ENCODE measurements at regions not wholly inside any gene's neighbourhood (a gene's known extent, or its start where the extent isn't known, plus 50 kb on each side); places are given as distances from the start of the nearest gene placed in this dataset.
A peak's percentile ranks its signal among the peaks of the same experiment; 100 is the strongest.

DNA sequence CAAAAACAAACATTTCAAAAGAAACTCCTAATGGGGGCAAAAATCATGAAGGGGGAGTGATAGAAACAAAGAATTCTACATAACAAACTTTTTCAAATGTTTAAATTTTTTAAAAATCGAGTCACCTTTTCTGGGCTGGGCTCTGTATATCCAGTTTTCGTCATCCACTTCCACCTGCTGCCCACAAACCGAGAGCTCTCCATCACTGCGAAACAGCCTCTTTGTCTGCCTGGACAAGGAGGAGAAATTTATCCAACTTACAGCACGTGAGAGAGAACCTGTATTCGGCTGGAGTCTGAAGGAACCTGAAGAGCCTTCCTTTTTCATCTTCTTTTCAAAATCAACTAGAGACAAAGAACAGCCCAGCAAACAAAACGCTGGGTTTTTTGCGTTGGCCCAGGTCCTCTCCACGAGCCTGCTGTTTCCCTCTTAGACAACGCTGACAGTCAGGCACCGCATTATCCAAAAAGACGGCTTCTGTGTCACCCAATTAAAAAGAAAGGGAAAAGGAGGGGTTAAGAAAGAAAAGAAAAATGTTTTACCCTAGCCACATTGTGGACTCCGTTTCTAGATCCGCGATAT, 72.4 kb upstream of the NHSL1 start:
- H3K27ac ChIP-seq (ENCODE audit: low read depth, low read length) = no peak overlapping the region
- H3K4ac ChIP-seq (ENCODE audit: low read depth, low read length) = peak overlapping the region; percentile 33
- DNase-seq = no peak
- H2BK12ac ChIP-seq (ENCODE audit: low read length) = no peak overlapping the region
- H2BK120ac ChIP-seq (ENCODE audit: insufficient read depth, low read length, poor library complexity) = no peak overlapping the region
- no peak overlapping the region for H3K14ac ChIP-seq (ENCODE audit: low read length)
- H2AK5ac ChIP-seq (ENCODE audit: low read length) = no peak overlapping the region
- no CpG with 5 or more reads among the region's 15 CpGs for WGBS (ENCODE audit: extremely low coverage, insufficient coverage, insufficient read length)
- peaks cover 10 to 12% of the 10 kb centered on the region in 2 experiments for H3K4me1 ChIP-seq (ENCODE audit: control insufficient read depth in 1 of 2, insufficient read depth in 2 of 2, low read length in 2 of 2)
- no peaks in the 10 kb centered on the region for H3K27me3 ChIP-seq (ENCODE audit: insufficient read depth, low read length)
- no peak overlapping the region for H2BK5ac ChIP-seq (ENCODE audit: low read depth, low read length, poor library complexity)
- peaks cover 0 to 2% of the 10 kb centered on the region in 2 experiments for H3K36me3 ChIP-seq (ENCODE audit: control insufficient read depth in 1 of 2, insufficient read depth in 2 of 2, low read length in 2 of 2)
- no peak overlapping the region for H3K4me3 ChIP-seq (ENCODE audit: low read depth, low read length)
- H3K18ac ChIP-seq (ENCODE audit: low read length) = no peak overlapping the region
- H3K4me2 ChIP-seq (ENCODE audit: low read length) = peak overlapping the region; percentile 58
- no peak overlapping the region for H4K91ac ChIP-seq (ENCODE audit: low read depth, low read length)
- H3K79me2 ChIP-seq (ENCODE audit: control insufficient read depth, insufficient read depth, low read length, poor library complexity) = peaks cover 7% of the 10 kb centered on the region
- peak overlapping the region; percentile 51 for H4K8ac ChIP-seq (ENCODE audit: low read depth, low read length)
- no peak overlapping the region for H3K23ac ChIP-seq (ENCODE audit: low read length)
- no peak overlapping the region for H4K12ac ChIP-seq (ENCODE audit: low read depth, low read length)
- H2AFZ ChIP-seq (ENCODE audit: insufficient read depth, low read length, poor library complexity) = no peak overlapping the region
- H3K9me3 ChIP-seq (ENCODE audit: insufficient read depth, low read depth, low read length) = no peaks in the 10 kb centered on the region
- H3K9ac ChIP-seq (ENCODE audit: low read length) = no peak overlapping the region
- H3K79me1 ChIP-seq (ENCODE audit: low read length) = peaks cover 5% of the 10 kb centered on the region

DNA sequence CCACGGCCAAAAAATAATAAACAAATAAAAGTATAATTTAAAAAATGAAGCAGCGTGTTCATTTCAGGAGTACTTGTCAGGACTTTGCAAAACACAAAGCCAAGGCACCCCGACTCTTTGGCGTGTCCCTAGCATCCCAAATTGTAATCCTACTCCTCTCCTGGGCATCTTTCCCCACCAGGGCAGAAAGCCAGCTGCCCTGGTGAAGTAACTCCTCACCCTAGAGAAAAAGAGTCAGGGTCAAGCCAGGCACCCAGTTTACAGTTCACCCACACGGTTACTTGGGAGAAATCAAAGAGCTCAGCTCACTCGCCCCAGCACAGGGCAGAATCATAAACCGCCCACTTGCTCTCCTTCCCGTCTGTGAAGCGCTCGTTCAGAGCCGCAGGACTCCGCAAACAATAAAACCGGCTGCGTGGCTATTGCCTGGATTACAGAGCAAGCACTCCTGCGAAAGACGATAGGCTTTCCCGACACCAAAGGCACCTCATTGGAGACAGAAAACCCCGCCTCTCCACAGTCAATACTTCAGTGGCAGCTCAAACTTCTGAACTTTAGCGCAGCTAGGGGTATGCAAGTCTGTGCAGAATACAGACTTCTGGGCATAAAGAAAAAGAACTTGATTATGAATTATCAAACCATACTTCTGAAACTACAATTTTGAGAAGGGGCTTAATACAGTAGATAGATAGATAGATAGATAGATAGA, 73.0 kb upstream of the NHSL1 start:
- WGBS (ENCODE audit: extremely low coverage, insufficient coverage, insufficient read length) = no CpG with 5 or more reads among the region's 19 CpGs
- Histone ChIP-seq H3K14ac (ENCODE audit: low read length) (no peak overlapping the region), H4K91ac (ENCODE audit: low read depth, low read length) (peak overlapping the region; percentile 28), H2BK5ac (ENCODE audit: low read depth, low read length, poor library complexity) (peak overlapping the region; percentile 27), H2BK12ac (ENCODE audit: low read length) (no peak overlapping the region), H3K79me1 (ENCODE audit: low read length) (peaks cover 5% of the 10 kb centered on the region), H3K23ac (ENCODE audit: low read length) (no peak overlapping the region), H3K4me1 (ENCODE audit: control insufficient read depth in 1 of 2, insufficient read depth in 2 of 2, low read length in 2 of 2) (peaks cover 12 to 13% of the 10 kb centered on the region in 2 experiments), H3K4ac (ENCODE audit: low read depth, low read length) (peak overlapping the region; percentile 84), H3K9ac (ENCODE audit: low read length) (peak overlapping the region; percentile 55), H2BK120ac (ENCODE audit: insufficient read depth, low read length, poor library complexity) (peak overlapping the region; percentile 37), H2AK5ac (ENCODE audit: low read length) (no peak overlapping the region), H3K27me3 (ENCODE audit: insufficient read depth, low read length) (no peaks in the 10 kb centered on the region), H4K8ac (ENCODE audit: low read depth, low read length) (peak overlapping the region; percentile 75), H3K79me2 (ENCODE audit: control insufficient read depth, insufficient read depth, low read length, poor library complexity) (peaks cover 5% of the 10 kb centered on the region), H2AFZ (ENCODE audit: insufficient read depth, low read length, poor library complexity) (peak overlapping the region; percentile 57), H3K36me3 (ENCODE audit: control insufficient read depth in 1 of 2, insufficient read depth in 2 of 2, low read length in 2 of 2) (peaks cover 0 to 2% of the 10 kb centered on the region in 2 experiments), H3K4me3 (ENCODE audit: low read depth, low read length) (peak overlapping the region; percentile 25), H3K9me3 (ENCODE audit: insufficient read depth, low read depth, low read length) (no peaks in the 10 kb centered on the region), H3K4me2 (ENCODE audit: low read length) (peak overlapping the region; percentile 58), H3K27ac (ENCODE audit: low read depth, low read length) (no peak overlapping the region), H4K12ac (ENCODE audit: low read depth, low read length) (peak overlapping the region; percentile 61), H3K18ac (ENCODE audit: low read length) (peak overlapping the region; percentile 85)
- peak; percentile 42 to 62 for DNase-seq

DNA sequence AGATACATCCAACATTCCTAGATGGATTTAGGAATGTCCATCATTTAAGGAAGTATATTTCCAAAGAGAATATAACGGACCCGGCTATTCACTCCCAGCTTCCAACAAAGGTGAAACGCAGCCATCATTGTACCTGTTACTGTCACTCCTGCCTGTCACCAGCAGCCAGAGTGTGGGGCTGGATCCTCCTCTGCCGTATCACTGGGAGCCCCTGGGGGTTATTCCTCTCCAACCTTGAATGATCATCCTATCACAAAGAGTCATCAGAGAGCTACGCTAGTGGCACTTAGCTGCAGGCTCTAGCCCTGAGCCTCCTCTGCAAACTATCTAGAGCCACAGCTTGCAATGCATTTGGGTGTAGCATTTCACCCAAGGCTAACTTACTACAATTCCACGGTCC, 73.6 kb upstream of the NHSL1 start:
- WGBS (ENCODE audit: extremely low coverage, insufficient coverage, insufficient read length) = no CpG with 5 or more reads among the region's 6 CpGs

DNA sequence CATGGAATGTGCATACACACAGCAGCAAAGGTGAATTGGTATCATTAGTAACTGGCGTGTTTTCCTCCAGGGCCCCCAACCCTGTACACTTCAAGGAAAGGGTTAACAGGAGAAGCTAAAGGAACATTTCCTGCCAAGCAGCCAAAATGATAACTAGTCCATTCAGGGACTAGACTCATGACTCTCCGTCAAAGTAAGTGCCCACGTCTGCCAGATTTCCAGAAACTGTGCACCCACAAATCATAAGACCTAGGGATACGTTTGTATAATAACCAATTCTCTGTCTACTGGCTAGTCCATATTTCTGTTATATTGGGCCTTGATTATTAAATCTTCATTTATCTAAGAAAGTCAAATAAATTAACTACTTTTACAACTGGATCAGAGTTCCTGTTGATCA, 76.0 kb upstream of the NHSL1 start:
- Histone ChIP-seq H3K4me1 (ENCODE audit: control insufficient read depth in 1 of 2, insufficient read depth in 2 of 2, low read length in 2 of 2) (peaks cover 12 to 16% of the 10 kb centered on the region in 2 experiments), H2BK12ac (ENCODE audit: low read length) (no peak overlapping the region), H3K4ac (ENCODE audit: low read depth, low read length) (no peak overlapping the region), H3K27ac (ENCODE audit: low read depth, low read length) (no peak overlapping the region), H4K91ac (ENCODE audit: low read depth, low read length) (no peak overlapping the region), H2BK120ac (ENCODE audit: insufficient read depth, low read length, poor library complexity) (no peak overlapping the region), H3K36me3 (ENCODE audit: control insufficient read depth in 1 of 2, insufficient read depth in 2 of 2, low read length in 2 of 2) (peaks cover 0 to 2% of the 10 kb centered on the region in 2 experiments), H3K14ac (ENCODE audit: low read length) (no peak overlapping the region), H3K9me3 (ENCODE audit: insufficient read depth, low read depth, low read length) (no peaks in the 10 kb centered on the region), H2AK5ac (ENCODE audit: low read length) (no peak overlapping the region), H2AFZ (ENCODE audit: insufficient read depth, low read length, poor library complexity) (no peak overlapping the region), H3K4me2 (ENCODE audit: low read length) (no peak overlapping the region), H3K79me1 (ENCODE audit: low read length) (peaks cover 5% of the 10 kb centered on the region), H4K8ac (ENCODE audit: low read depth, low read length) (no peak overlapping the region), H3K4me3 (ENCODE audit: low read depth, low read length) (no peak overlapping the region), H3K79me2 (ENCODE audit: control insufficient read depth, insufficient read depth, low read length, poor library complexity) (peaks cover 5% of the 10 kb centered on the region), H3K18ac (ENCODE audit: low read length) (no peak overlapping the region), H3K23ac (ENCODE audit: low read length) (no peak overlapping the region), H4K12ac (ENCODE audit: low read depth, low read length) (no peak overlapping the region), H3K27me3 (ENCODE audit: insufficient read depth, low read length) (no peaks in the 10 kb centered on the region), H3K9ac (ENCODE audit: low read length) (no peak overlapping the region), H2BK5ac (ENCODE audit: low read depth, low read length, poor library complexity) (no peak overlapping the region)
- DNase-seq = no peak
- no CpG with 5 or more reads among the region's 4 CpGs for WGBS (ENCODE audit: extremely low coverage, insufficient coverage, insufficient read length)

More for the DNA sequence above, 73.6 kb upstream of the NHSL1 start:
- Histone ChIP-seq H3K79me2 (ENCODE audit: control insufficient read depth, insufficient read depth, low read length, poor library complexity) (peaks cover 5% of the 10 kb centered on the region), H3K9me3 (ENCODE audit: insufficient read depth, low read depth, low read length) (no peaks in the 10 kb centered on the region), H3K36me3 (ENCODE audit: control insufficient read depth in 1 of 2, insufficient read depth in 2 of 2, low read length in 2 of 2) (peaks cover 0 to 2% of the 10 kb centered on the region in 2 experiments), H3K9ac (ENCODE audit: low read length) (no peak overlapping the region), H4K12ac (ENCODE audit: low read depth, low read length) (no peak overlapping the region), H3K4me2 (ENCODE audit: low read length) (no peak overlapping the region), H3K23ac (ENCODE audit: low read length) (no peak overlapping the region), H3K27ac (ENCODE audit: low read depth, low read length) (no peak overlapping the region), H3K79me1 (ENCODE audit: low read length) (peaks cover 5% of the 10 kb centered on the region), H2BK120ac (ENCODE audit: insufficient read depth, low read length, poor library complexity) (no peak overlapping the region), H4K8ac (ENCODE audit: low read depth, low read length) (no peak overlapping the region), H3K27me3 (ENCODE audit: insufficient read depth, low read length) (no peaks in the 10 kb centered on the region), H2AFZ (ENCODE audit: insufficient read depth, low read length, poor library complexity) (no peak overlapping the region), H3K4me3 (ENCODE audit: low read depth, low read length) (no peak overlapping the region), H2BK12ac (ENCODE audit: low read length) (no peak overlapping the region), H2AK5ac (ENCODE audit: low read length) (no peak overlapping the region), H3K4ac (ENCODE audit: low read depth, low read length) (no peak overlapping the region), H3K14ac (ENCODE audit: low read length) (no peak overlapping the region), H4K91ac (ENCODE audit: low read depth, low read length) (no peak overlapping the region), H2BK5ac (ENCODE audit: low read depth, low read length, poor library complexity) (no peak overlapping the region), H3K4me1 (ENCODE audit: control insufficient read depth in 1 of 2, insufficient read depth in 2 of 2, low read length in 2 of 2) (peaks cover 12 to 14% of the 10 kb centered on the region in 2 experiments), H3K18ac (ENCODE audit: low read length) (no peak overlapping the region)
- DNase-seq = peak; percentile 76 to 85
